Left renal cortex interstitium (tissue), 4 donors: ENCODE measurements at regions not wholly inside any gene's neighbourhood (a gene's known extent, or its start where the extent isn't known, plus 50 kb on each side); places are given as distances from the start of the nearest gene placed in this dataset.
"Not testable (repeated sequence)": the region's sequence is repeated elsewhere in the genome, so short reads cannot be mapped to it uniquely, and the experiment has no call there.

ENCODE experiments used
- DNase-seq, 4 donors: peaks; one replicate each; pipeline ENCODE4 v3.0.0-alpha.2; 2013; ENCODE audit warnings: low read depth in 4 of 4, low spot score in 2 of 4, missing footprints in 1 of 4

DNA sequence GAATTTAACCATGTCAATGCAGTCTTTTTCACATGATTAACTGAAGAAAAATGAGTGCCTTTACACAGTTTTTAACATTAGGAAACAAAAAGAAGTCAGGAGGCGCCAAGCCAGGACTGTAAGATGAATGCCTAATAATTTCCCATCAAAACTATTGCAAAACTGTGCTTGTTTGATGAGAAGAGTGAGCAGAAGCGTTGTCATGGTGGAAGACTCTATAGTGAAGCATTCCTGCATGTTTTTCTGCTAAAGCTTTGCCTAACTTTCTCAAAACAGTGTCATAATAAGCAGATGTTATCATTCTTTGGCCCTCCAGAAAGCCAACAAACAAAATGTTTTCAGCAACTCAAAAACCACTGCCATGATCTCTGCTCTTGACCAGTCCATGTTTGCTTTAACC, 156.8 kb upstream of the CDIN1 start:
- no peak for DNase-seq

DNA sequence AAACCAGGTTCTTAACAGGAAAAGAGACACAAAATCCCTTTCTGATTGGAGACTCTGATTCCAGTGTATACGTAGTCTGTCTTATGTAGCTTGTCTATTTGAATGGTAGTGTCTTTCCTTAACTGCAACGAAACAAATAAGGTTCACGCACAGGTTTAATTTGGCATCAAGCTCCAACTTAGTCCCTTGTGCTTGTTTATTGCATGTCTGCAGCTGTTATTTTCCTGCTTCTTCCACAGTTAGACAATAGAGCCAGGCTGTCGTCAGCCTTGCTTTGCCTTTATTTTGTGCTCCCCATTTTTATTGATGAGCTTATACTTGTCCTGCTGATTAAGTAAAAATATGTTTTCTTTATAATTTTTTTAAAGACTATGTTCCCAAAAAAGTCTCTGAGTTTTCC, 152.7 kb upstream of the CDIN1 start:
- no peak for DNase-seq

DNA sequence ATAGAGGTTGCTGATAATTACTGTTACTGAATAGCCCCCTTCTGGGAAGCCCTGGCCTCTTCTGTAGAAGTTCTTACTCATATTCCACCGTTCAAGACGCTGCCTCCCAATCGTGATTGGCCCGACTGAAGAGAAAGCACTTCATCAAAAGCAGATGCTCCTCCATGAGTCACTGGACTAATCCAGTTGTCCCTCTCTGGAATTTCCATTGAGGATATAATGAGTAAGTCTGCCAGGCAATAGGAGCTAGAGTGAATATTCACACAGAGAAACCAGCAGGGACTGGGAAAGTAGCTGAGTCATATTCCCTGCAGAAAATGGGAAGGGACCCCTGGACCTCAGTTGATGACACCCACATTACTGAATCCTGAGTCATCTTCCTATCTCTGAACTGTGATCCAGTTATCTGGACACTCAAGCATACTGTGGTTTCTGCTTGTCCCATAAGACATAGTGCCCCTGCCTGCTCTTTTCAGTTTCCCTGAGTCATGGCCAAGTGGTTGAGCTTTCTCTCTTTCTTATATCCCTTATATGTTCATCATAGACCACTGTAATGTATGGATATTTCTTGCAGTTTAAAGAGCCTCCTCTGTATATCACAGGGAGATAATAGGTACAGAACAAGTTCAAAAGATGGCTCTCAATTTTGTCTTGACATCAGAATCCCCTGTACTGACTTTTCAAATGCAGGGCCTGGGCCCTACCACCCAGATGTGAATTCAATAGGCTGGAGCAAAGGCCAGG, 151.2 kb upstream of the CDIN1 start:
- no peak for DNase-seq

DNA sequence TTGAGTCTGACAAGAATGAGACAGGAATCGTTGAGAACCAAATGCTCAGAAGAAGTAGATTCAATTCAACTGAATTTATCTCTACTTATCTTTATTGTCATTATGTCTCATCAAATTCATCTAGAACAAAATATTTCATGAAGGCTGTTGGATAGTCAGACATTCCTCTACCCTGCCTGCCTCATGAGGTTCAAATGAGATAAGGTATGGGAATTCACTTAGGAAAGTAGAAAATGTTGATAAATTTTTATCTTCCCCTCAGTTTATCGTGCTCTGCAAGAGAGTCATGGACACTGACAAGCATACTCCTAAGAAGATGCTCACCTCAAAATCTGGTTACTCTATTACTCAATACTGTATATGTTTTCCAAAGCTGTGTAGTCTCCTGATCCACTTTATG, 149.7 kb upstream of the CDIN1 start:
- no peak for DNase-seq

DNA sequence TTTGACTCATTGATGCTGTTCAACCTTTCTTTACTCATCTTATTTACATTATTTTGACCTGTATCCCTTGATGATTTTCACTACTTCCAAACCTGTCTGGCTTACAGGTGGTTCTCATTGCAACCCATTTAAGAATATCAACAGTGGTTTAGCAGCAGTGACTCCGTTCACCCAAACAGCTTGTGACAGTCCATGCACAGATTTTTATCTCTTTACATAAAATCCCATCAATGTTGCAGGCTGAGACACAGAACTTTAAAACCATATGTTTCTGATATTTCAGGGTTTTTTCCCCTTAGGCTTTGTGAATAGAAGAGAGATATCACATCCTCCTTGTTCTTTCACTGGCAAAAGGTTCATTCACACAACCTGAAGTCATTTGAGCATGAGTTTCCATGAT, 149.1 kb upstream of the CDIN1 start:
- no peak for DNase-seq

DNA sequence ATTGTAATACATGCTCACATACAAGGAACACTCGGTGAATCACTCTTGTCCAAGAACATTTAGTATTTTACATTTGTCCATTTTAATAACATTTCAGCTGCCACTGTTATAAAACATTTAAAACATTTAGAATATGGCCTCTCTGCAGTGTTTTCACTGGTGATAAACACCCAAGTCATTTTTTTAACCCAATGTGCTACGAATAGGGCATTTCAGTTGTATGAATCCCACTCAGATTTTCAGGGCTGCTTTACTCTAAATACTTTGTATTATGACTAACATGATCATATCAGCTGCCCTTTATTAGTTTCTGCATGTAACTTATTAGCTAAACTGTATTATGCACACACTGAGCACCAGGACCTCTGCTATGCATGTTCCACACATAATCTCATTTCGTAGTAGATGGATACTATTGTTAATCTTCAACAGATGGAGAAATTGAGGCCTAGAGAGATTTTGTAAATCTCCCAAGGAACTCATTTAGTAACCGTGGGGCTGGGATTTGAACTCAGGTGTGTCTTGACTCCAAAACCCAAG, 148.6 kb upstream of the CDIN1 start:
- no peak for DNase-seq

DNA sequence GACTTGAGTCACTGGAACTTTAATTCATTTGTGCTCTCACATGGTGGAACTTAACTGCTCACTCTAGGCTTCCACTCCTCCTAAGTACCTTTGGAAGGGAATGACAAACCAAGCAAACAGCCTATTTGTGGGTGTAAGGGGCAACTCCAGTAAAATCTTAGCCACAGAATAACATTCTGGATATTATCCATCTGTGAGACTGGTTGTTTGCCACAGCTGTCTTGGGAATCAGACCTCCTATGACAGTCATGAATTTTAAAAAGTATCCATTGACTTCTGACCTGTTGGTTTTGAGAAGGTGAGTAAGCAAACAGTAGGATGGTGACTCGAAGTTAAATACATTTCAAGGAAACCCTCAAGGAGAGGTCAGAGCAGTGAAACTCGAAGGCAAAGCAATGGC, 147.3 kb upstream of the CDIN1 start:
- DNase-seq = no peak

DNA sequence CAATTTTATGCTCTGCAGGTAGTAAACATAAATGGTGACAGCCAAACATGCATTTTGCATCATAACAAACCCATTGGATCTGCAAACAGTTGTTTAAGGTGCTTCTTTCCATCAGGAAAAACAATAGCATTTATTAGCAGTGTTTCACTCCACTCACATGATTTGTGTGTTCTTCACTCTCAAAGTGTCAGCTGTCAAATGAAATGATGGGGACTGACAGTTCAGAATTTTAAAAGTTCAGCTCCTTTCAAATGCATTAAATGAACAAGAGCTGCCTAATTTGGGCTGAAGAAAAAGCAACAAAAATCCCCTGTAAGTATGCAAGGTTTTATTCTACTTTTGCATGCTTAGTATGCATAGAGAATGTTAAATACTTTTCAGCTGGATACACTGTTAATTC, 145.2 kb upstream of the CDIN1 start:
- no peak for DNase-seq

DNA sequence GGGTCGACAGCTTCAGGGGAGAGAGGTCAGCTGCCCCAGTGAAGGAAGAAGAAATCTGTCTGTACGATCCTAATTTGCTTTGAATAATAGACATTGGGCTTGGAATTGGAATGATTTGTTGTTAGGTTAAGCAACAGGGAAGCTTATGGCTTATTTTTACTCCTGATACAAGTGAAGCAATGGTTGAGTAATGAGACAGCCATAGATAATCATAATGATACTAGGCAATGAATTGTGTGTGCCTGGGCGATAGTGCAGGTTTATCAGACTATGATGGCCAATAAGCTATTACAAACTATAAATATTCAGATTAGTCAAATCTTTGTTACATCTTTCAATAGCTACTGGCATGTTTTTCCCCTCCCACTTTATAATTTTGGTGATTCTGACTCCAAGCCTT, 140.9 kb upstream of the CDIN1 start:
- no peak for DNase-seq

DNA sequence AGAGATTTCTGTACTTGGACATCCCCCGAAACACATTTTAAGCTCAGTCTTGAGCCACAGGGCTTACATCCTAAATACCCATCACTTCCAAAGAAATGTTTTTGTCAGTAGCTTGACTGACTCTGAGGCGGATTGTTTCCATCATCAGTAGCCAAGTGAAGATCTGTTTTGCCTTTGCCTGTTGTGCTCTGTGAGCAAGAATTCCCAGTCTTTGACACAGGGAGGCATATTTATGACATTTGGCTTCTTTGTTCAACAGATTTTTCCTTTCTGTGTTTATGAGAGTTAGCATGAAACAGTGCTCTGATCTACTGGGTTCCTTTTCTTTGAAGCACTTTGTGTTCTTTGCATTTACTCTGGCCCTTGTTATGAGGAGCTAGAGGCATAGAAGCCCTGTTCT, 132.1 kb upstream of the CDIN1 start:
- DNase-seq = no peak

DNA sequence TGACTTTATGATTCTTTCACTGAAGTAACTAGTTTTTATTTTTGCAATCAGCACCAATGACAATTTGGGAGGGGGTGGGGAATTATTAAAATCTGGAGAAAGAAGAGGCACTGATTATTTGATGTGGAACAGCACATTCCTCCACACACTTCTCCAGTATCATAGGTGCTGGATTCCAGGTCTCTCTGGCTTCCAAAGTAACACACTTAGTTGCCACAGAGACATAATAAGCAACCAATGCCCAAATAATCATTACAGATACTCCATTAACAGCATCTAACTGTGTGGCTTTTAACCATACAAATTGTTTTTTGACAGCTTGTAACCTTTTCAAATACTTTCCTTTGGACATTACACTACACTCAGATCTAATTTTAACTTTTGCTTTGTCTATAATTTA, 131.0 kb upstream of the CDIN1 start:
- no peak for DNase-seq

DNA sequence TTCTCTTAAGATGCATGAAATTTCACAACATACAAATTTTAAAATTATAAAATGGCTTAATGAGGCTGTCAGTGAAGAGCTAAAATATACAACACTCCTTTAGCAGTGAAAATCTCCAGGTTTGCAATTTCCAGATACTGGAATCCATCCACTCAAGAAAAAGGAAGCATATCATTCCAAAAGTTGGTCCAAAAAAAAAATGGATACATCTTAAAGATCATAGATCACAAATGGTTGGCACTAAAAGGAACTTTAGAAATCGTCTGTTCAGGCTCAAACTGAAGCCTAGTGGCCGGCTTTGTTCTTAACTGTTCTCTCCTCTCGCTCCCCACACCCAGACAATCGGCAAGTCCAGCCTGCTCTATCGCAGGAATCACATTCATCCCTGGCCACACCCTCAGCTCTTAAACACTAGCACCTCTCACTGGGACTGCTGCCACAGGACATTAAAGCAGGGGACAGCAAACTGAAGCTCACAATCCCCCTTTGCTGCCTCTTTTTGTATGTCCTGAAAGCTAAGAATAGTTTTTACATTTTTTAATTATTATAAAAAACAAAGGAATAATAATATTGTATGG, 130.3 kb upstream of the CDIN1 start:
- no peak for DNase-seq

DNA sequence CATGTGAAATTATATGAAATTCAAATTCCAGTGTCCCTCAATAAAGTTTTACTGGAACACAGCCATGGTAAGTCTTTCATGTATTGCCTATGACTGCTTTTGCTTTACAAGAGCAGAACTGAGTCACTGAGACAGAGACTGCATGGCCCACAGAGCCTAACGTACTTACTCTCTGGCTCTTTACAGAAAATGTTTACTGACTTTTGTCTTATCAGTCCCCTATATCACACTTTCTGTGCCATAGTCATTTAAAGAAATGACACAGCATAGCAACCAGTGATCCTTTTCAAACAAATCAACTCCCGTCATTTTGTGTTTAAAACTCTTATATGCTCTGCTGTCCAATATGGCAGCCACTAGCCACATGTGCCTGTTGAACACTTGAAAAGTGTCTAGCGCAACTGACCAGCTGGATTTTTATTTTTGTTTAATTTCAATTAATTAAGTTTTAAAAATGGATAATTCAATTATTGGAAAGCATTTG, 129.7 kb upstream of the CDIN1 start:
- DNase-seq = no peak

DNA sequence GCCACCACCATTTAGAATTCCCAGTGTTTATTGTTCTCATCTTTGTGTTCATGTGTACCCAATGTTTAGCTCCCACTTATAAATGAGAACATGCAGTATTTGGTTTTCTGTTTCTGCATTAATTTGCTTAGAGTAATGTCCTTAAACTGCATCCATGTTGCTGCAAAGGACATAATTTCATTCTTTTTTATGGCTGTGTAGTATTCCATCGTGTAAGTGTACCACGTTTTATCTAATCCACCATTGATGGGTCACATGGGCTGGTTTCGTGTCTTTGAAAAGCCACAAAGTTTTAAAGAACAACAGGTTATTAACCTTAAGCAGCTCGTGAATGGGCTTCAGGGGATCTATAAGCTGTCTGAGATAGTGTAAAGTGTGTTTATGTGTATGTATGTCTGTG, 125.2 kb upstream of the CDIN1 start:
- DNase-seq = not testable (repeated sequence)

DNA sequence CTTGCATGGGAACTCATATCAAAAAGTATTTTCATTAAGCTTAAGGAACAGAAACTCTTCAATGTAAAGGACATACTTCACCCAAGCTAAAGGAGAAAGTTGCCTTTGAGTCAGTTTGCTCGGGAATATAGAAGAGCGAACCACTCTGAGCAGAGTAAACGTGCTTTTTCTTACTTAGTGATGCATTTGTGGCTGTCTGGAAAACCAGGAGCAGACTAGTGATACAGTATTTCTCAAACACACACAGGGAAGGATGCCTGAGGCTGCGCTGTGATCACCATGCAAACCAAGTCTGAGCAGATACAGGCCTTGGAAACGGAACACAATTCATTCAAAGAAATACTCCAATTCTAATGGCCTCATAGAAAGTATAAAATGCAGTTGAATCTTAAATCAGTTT, 121.0 kb upstream of the CDIN1 start:
- DNase-seq = peak in 1 of 4 donors; percentile 10

DNA sequence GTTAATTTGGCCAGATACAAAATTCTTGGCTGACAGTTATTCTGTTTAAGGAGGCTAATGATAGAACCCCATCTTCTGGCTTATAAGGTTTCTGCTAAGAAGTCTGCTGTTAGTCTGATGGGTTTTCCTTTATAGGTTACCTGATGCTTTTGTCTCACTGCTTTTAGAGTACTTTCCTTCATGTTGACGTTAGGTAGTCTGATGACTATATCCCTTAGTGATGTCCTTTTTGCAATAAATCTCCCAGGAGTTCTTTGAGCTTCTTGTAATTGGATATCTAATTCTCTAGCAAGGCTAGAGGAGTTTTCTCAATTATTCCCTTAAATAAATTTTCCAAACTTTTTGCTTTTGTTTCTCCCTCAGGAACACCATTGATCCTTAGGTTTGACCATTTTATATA, 114.1 kb upstream of the CDIN1 start:
- no peak for DNase-seq

DNA sequence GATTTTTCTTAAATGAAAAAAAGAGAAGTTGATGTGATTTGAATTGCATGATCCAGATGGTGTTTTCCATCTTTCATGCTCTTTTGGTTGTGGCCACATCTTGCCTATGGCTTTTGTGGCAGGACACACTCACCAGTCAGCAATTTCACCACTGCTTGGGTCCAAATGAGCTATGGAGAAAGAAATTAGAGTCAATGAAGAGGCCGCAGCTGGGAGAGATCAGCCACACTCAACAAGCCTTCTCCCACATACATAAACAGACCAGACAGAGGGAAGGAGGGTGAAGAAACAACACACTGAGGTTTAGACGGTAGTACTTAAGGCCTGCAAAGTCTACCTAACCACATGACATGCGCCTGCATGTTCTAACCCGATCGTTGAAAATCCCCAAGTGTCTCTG, 110.7 kb upstream of the CDIN1 start:
- DNase-seq = peak in 2 of 4 donors; percentile 17 to 18

DNA sequence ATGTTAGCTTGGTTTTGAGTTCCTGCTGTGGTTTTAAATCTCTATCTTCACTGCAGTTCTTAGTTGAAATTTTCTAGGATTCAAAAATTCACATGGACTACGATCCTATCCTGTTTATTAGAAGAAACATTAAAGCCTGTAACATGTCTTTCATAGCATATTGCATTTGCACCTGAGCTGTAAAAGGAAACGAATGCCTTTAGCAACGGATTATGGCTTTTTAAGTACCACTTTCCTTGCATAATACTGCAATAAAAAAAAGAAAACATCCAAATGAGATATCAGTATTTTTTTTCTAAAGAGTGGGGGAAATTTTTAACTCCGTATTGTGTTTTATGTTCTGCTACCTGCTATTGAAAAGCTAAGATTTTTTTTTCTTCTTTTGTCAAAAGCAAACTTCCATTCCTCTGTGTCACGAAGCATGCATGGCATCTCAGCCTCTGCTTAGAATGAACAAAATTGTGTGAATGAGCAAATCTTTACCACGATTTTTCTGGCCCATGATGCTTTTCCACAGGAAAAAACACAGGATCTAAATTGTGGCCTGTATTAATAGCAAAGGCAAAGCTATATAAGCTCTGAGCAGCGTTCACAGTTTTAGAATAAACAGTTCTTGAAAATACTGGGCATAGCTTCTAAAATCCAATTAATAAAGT, 110.0 kb upstream of the CDIN1 start:
- no peak for DNase-seq

DNA sequence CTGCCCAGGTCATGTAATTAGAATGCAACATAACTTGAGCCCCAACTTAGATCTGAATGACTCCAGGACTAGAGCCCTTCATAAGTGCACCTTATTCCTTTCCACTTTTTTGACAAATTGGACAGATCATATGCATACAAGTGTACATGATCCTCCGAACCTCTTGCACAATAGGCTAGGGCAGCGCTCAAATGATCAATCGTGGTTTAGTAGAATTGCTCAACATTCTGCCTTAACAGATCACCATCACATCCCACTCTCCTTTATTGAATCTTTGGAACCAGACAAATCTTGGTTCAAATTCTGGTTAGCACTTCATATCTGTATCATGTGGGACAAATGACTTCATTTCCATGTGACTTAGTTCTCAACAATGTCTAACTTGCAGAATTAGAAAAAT, 106.8 kb upstream of the CDIN1 start:
- DNase-seq = no peak

DNA sequence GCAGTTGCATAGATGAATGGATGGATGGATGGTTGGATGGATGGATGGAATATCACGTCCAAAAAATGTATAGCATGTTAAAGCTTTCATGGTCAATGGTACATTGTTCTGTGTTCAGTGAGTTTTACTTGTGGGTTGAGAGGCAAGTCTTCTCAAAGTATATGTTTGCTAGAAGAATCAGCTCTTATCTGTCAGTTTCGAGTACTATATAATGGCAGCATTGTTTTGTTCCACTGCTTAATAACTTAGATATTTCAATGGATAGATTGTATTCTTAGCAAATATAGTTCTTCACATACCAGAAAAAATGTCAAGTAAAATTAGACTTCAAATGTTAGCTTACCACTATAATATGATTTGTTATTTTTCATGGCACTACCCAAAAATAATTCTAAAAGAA, 100.9 kb upstream of the CDIN1 start:
- no peak for DNase-seq

DNA sequence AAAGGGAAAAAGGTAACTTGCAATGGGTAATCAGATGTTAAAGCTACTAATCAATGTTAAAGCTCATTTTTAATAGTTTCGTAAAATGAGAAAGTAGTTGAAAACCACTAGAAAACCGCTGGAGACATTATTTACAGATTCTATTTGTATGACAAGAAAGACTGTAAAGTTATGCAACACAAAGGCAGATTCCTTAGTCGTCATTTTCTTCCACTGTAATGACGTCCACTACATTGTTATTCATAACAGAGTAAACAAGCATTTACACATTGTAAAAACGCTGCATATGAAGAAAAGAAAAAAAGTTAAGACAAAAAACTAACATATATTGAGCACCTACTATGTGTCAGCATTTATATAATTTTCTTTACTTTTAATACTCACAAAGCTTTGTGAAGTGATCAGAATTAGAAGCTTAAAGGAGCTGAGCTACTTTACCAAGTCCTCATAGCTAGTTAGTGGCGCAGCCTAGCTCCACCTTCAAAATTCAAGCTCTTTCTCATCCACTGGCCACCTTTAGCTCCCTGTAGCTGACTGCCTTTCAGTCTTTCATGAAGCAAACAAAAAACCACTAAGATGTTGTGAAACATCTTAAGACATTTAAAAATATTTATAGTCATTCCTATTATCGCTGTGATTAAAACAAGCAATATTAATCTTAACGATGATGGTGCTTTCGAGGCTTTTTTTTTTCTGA, 100.1 kb upstream of the CDIN1 start:
- DNase-seq = no peak
